ENCODE measurements at regions not wholly inside any gene's neighbourhood (a gene's known extent, or its start where the extent isn't known, plus 50 kb on each side); places are given as distances from the start of the nearest gene placed in this dataset.
"Not testable (repeated sequence)": the region's sequence is repeated elsewhere in the genome, so short reads cannot be mapped to it uniquely, and the experiment has no call there.

DNA sequence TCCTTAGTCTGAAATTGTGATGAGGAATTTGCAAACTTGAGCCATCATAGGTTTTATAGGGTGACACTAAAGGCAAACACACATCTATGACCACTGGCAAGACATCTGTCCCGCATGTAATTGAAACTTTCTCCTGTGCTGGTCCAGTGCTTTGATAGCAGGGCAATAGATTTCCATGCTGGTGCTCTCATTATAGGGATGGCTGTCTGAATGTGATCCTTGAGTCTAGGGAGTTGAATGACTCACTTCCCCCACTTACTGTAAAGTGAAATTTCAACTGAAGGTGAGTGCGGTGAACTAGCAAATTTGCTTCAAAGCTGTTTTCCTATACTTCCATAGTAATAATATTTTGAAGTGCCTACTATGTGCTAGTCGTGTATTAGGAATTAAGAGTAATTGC lies 1630.0 kb downstream of the STIM2 start:
- TF ChIP-seq CTCF (IDR thresholded peaks at IDR 0.05; ENCODE audit: low read depth, low read length, missing control alignments): no peak
- no peak for DNase-seq (ENCODE audit: low read depth)
- no peak overlapping the region for H3K4me3 ChIP-seq (ENCODE audit: low read depth, low read length)
- in situ Hi-C loops (cut with HindIII; ENCODE audit: low sequenced_read_pairs): no loop called here

DNA sequence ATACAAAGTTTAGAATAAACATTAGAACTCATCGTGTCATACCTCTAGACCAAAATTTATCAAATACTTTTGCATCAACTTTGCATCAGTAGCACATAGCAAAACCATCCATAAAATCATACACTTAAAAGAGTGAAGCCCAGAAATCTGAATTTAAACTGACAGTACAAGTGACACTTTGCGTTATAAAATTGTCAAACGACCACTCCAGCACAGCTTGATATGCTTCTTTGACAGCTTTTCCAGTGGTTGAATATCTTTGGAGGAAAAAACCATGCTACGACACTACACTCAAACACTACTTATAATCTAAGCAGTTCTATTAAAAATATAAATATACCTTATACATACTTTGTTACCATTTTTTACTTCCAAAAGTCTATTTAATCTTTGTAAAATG lies 1644.4 kb downstream of the STIM2 start:
- TF ChIP-seq CTCF (IDR thresholded peaks at IDR 0.05; ENCODE audit: low read depth, low read length, missing control alignments): no peak
- H3K4me3 ChIP-seq (ENCODE audit: low read depth, low read length): no peak overlapping the region
- no peak for DNase-seq (ENCODE audit: low read depth)
- in situ Hi-C loops (cut with HindIII; ENCODE audit: low sequenced_read_pairs): no loop called here

GRCh38 chr4:28508636-28509035 lies 1648.0 kb downstream of the STIM2 start:
- in situ Hi-C loops (cut with HindIII; ENCODE audit: low sequenced_read_pairs): no loop called here
- no peak for DNase-seq (ENCODE audit: low read depth)
- no peak for TF ChIP-seq CTCF (IDR thresholded peaks at IDR 0.05; ENCODE audit: low read depth, low read length, missing control alignments)
- H3K4me3 ChIP-seq (ENCODE audit: low read depth, low read length): no peak overlapping the region

- in situ Hi-C loops (cut with HindIII; ENCODE audit: low sequenced_read_pairs); DNase-seq (ENCODE audit: low read depth); H3K4me3 ChIP-seq (ENCODE audit: low read depth, low read length): not testable (repeated sequence)
These were observed 1654.1 kb downstream of the STIM2 start for GRCh38 chr4:28514766-28515165.

DNA sequence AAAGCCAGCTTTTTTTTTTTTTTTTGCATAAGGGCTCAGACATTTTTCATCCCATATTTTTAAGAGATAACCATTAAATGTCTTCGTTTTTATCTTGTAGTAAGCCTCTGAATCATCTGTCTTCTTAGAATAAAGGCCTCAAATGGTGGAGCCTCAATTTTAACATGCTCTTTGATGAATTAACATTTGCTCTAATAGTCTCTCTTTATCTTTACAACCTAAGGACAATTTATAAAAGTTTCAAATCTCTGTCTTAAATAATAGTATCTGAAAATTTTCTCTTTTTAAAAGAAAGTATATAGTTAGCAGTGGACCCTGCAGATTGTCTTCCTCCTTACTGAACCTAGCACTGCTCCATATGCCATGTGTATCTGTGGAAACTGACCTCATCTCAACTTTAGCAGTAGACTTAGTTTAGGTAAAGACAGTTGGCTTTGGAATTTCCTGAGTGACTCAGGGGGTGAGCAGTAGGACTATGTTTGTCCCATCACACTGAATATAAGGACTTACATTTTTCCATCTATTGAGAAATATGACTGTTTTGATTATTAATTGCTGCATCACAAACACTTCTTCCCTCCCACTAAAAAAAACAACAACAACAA lies 1658.0 kb downstream of the STIM2 start:
- no peak overlapping the region for H3K4me3 ChIP-seq (ENCODE audit: low read depth, low read length)
- in situ Hi-C loops (cut with HindIII; ENCODE audit: low sequenced_read_pairs): no loop called here
- no peak for DNase-seq (ENCODE audit: low read depth)
- no peak for TF ChIP-seq CTCF (IDR thresholded peaks at IDR 0.05; ENCODE audit: low read depth, low read length, missing control alignments)

DNA sequence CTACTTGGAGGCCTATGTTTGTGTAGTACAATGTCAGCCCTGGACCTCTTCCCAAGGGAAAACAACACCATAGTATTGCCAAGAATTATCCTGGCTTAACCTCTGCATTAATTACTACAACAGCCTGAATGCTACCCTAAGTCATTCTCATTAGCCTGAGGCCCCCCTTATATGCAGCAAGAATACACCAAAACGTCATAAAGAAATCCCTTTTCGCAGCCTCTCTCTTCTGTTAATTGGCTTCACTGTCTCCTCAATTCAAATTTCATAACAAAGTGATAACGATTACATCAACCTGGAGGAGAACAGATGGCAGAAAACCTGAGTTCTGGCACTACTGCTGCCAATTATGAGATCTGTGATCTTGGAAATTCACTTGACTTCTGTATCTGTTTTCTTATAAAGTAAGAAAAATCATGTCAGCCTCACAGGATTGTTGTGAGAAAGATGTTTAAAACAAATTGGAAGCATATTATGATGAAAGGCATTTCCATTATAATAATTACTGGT lies 1663.1 kb downstream of the STIM2 start:
- TF ChIP-seq CTCF (IDR thresholded peaks at IDR 0.05; ENCODE audit: low read depth, low read length, missing control alignments): no peak
- in situ Hi-C loops (cut with HindIII; ENCODE audit: low sequenced_read_pairs): no loop called here

DNA sequence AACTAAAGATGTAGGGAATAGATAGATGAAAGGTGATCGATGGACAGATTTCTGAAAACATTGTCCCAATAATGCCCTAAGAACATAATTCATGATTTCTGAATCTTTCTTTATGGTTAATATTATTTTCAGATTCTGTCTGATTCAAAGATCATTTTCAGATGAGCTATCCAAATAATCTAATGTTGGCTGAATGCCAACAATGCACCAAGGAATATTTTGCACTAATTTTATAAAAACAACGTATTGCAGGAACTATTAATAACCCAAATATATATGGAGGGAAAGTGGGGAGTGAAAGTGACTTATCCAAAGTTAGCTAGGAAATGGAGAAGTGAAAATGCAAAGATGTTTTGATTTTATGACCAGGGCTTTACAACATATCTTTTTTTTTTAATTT lies 1675.5 kb downstream of the STIM2 start:
- in situ Hi-C loops (cut with HindIII; ENCODE audit: low sequenced_read_pairs): loop anchor here (5.0 kb wide), 1 partner anchor 59 kb away; no protein-coding TSS in a partner anchor
- DNase-seq (ENCODE audit: low read depth): no peak
- TF ChIP-seq CTCF (IDR thresholded peaks at IDR 0.05; ENCODE audit: low read depth, low read length, missing control alignments): no peak
- no peak overlapping the region for H3K4me3 ChIP-seq (ENCODE audit: low read depth, low read length)

More for the DNA sequence above, 1663.1 kb downstream of the STIM2 start:
- no peak overlapping the region for H3K4me3 ChIP-seq (ENCODE audit: low read depth, low read length)
- DNase-seq (ENCODE audit: low read depth): no peak

Data from astrocyte of the cerebellum (primary cell).